ENCODE measurements at regions not wholly inside any gene's neighbourhood (a gene's known extent, or its start where the extent isn't known, plus 50 kb on each side); places are given as distances from the start of the nearest gene placed in this dataset.
"Not testable (repeated sequence)": the region's sequence is repeated elsewhere in the genome, so short reads cannot be mapped to it uniquely, and the experiment has no call there.

DNA sequence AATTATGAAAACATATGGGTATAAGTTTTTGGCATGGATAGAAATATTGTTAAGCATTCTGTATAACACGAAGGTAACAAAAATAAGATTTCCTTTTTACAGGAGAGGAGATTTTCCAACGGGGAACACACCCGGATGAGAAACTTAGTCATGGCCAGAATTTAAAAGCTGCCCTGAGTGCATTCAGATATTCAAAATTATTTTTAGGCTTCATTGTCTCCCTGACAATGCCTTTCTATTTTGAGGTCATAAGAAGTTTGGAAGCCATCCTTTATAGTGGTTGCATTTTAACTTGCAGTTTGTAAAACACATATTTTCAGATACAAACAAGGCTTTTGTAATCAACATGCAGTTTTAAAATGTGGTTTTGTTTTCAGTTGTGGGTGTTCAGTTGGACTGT, 357.5 kb upstream of the FAM47C start:
- no peak for DNase-seq (ENCODE audit: low read depth, low spot score)

GRCh38 chrX:36683507-36683906, 324.7 kb upstream of the FAM47C start:
- no peak for DNase-seq (ENCODE audit: low read depth, low spot score)

- no peak for DNase-seq (ENCODE audit: low read depth, low spot score)
Measured at GRCh38 chrX:36684053-36684452, 324.1 kb upstream of the FAM47C start.

DNA sequence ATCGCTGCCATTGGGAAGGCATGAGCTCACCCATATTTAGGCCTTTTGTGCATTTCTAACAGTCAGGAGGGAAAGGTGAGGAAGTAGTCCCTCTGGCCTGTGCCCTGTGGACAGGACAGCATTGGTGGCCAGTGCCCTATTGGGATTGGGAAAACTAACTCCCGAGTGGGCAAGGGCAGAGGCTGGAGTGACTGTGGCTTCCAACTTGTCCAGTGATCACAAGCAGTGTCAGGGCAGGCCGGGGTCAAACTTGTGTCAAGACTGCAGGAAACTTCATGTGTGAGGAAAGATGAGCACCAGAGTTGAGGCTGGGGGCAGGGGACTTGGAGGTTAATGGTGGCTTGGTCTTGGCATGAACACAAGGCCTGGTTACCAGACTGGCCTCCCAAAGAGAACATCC, 286.2 kb upstream of the FAM47C start:
- DNase-seq (ENCODE audit: low read depth, low spot score) = no peak

DNA sequence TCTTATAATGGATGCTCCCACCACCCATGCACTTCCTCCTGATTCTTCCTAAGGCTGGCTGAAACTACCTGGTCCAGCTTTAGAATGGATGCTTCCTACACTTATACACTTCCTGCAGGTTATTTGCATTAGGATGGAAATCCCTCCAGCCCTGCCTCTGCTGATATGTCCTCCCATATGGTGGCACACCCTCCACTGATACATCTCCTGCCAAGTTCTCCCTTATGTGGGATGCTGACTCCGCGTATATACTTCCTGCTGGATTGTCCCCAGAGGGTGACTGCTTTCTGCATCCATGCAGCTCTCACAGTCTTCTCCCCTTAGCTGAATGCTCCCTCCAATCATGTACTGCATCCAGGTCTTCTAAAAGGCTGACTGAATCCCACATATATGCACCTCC, 254.6 kb upstream of the FAM47C start:
- no peak for DNase-seq (ENCODE audit: low read depth, low spot score)

GRCh38 chrX:36787752-36788151, 220.4 kb upstream of the FAM47C start:
- no peak for DNase-seq (ENCODE audit: low read depth, low spot score)

GRCh38 chrX:36803151-36803550, 205.0 kb upstream of the FAM47C start:
- DNase-seq (ENCODE audit: low read depth, low spot score) = no peak

DNA sequence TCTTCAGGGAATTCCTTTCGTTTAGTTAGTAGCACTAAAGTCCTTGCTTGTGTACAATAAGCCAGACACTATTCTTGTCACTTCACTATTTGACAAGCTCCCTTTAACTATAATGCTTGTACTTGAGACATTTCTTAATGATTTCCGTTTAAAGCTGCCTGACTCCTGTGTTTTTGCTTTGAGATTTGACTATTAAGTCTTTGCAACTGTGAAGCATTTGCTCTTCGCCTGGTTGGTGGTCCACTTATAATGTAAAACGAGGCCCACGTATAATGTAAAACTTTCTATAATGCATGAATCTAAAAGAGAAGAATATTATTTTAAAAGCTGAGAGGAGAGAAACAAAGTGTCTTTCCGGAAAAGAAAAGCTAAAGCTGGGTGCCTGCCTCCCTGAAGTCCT, 204.1 kb upstream of the FAM47C start:
- no peak for DNase-seq (ENCODE audit: low read depth, low spot score)

- no peak for DNase-seq (ENCODE audit: low read depth, low spot score)
Measured at GRCh38 chrX:36844857-36845256, 163.3 kb upstream of the FAM47C start.

GRCh38 chrX:36847496-36847895, 160.7 kb upstream of the FAM47C start:
- DNase-seq (ENCODE audit: low read depth, low spot score) = no peak

- DNase-seq (ENCODE audit: low read depth, low spot score) = no peak
Measured at GRCh38 chrX:36849407-36849806, 158.8 kb upstream of the FAM47C start.

DNA sequence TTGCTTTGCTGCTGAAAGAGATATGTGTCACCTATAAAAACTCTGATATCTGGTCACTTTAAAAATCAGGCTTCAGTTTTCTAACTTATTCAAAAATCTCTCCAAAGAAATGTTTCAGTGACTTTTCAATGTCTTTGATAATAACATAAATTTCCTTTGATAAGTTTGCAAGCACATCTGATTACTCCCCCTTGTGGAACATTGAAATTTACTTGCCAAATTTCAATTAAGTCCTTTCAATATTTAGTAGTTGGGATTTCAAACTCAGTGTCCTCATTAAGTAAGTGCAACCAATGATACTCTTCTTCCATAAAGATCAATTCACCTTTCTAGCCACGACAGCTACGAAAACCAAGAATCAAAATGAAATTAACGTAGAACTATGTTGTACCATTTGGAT, 151.3 kb upstream of the FAM47C start:
- DNase-seq (ENCODE audit: low read depth, low spot score) = no peak

GRCh38 chrX:36859231-36859630, 148.9 kb upstream of the FAM47C start:
- DNase-seq (ENCODE audit: low read depth, low spot score) = no peak

GRCh38 chrX:36861601-36862000, 146.6 kb upstream of the FAM47C start:
- DNase-seq (ENCODE audit: low read depth, low spot score) = no peak

DNA sequence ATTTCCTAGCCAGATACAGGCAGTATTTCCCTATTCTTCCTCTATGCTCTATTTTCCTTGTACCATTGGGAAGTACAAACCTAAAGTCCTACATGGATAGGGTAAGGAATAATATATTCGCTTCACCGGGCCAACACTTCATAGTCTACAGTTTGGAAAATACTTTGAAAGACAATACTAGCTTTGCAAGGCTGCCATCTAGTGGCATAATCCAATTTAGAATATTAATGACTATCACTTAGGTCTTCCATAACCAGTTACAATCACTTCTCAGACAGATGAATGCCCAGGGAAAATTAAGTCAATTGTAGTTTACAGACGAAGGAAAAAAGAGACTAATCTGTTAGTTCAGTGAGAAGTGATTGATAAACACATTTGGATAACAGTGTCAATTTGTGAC, 141.0 kb upstream of the FAM47C start:
- no peak for DNase-seq (ENCODE audit: low read depth, low spot score)

DNA sequence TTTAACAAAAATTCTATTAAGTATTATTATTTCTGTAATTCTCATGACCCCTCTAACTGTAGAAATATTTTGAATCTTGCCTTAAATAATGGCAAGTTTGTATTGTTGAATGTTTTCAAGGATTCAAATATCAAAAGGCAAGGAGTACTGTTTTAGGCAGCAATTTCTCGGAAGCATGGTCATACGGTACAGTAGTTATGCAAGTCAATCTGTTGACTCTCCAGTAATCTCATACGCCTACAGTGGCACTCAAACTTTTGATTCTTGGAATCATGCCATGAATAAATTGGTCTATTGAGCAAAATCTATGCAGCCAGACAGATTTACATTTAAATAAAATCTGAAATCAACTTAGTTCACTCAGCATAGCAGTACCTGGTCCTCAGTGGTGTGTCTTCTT, 139.6 kb upstream of the FAM47C start:
- no peak for DNase-seq (ENCODE audit: low read depth, low spot score)

- no peak for DNase-seq (ENCODE audit: low read depth, low spot score)
Measured at GRCh38 chrX:36869457-36869856, 138.7 kb upstream of the FAM47C start.

GRCh38 chrX:36897690-36898089, 110.5 kb upstream of the FAM47C start:
- DNase-seq (ENCODE audit: low read depth, low spot score) = no peak

DNA sequence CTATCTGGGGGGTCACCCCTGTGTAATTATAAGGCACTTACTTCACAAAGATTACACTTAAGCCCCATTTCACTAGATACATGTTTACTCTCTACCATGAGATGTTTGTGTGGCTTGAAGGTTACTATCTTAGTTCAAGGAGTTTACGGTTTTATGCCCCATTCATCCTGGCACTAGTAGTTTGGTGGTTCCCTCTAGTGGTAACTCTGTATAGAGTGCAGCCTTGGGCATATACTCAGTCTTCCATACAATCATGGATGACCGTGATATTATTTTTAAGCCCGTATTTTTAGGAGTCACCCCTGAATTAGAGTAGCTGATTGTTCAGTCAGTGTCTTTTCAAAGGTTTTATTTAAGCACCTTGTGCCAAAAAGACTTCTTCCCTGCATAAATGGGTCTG, 109.9 kb upstream of the FAM47C start:
- DNase-seq (ENCODE audit: low read depth, low spot score) = no peak

GRCh38 chrX:36904561-36904960, 103.6 kb upstream of the FAM47C start:
- not testable (repeated sequence) for DNase-seq (ENCODE audit: low read depth, low spot score)

GRCh38 chrX:36908801-36909675, 99.1 kb upstream of the FAM47C start:
- no peak for DNase-seq (ENCODE audit: low read depth, low spot score)

DNA sequence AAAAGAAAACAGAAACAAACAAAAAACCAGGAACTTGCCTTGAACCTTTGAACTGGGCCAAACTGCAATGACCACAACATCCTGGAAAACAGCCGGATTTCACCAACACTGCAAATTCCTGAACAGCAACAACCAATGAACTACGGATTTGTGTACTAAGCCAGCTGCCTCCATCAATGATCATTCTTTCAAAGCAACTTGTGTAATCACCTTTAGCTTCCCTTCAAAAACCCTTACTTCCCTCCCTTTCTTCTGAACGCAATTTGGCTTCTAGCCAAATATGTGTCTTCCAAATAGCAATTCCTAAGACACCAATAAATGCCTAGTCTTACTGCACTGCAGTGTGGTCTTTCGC, 98.5 kb upstream of the FAM47C start:
- no peak for DNase-seq (ENCODE audit: low read depth, low spot score)

DNA sequence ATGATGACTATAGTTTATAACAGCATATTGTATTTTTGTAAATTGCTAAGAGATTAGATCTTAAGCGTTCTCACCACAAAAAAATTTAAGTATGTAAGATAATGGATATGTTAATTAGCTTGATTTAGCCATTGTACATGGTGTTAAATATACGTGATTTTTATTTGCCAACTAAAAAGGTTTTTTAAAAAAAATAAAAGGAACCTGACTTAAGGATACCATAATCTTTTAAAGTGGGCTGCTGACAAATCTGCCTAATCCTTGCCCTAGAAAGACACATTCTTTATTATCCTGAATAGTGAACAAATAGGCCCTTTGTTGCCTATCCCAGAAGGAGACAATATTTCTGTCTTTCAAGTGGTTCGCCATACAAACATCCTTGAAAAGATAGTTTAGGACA, 94.6 kb upstream of the FAM47C start:
- DNase-seq (ENCODE audit: low read depth, low spot score) = no peak

GRCh38 chrX:36916941-36917340, 91.2 kb upstream of the FAM47C start:
- no peak for DNase-seq (ENCODE audit: low read depth, low spot score)
